ENCODE measurements at regions not wholly inside any gene's neighbourhood (a gene's known extent, or its start where the extent isn't known, plus 50 kb on each side); places are given as distances from the start of the nearest gene placed in this dataset.

- Histone ChIP-seq H3K9me3 (ENCODE audit: control insufficient read depth, low read depth, low read length) (no peaks in the 10 kb centered on the region), H3K27me3 (ENCODE audit: control insufficient read depth, extremely low read depth, insufficient read depth, low read length) (peaks cover 7% of the 10 kb centered on the region), H3K4me2 (ENCODE audit: control insufficient read depth, extremely low read depth, insufficient read depth, low read depth, low read length) (no peak overlapping the region), H3K4me1 (ENCODE audit: control insufficient read depth, extremely low read depth, insufficient read depth, low read length) (peaks cover 4% of the 10 kb centered on the region), H3K79me2 (ENCODE audit: control insufficient read depth, insufficient read depth, low read length) (no peaks in the 10 kb centered on the region), H3K27ac (ENCODE audit: control insufficient read depth, insufficient read depth, low read length) (no peak overlapping the region), H3K4me3 (ENCODE audit: control insufficient read depth in 2 of 3, extremely low read depth in 1 of 3, insufficient read depth in 2 of 3, low read depth in 1 of 3, low read length in 3 of 3) (no peak overlapping the region), H3K9ac (ENCODE audit: control insufficient read depth, extremely low read depth, insufficient read depth, low read length) (no peak overlapping the region), H4K20me1 (ENCODE audit: control insufficient read depth, extremely low read depth, insufficient read depth, low read length) (no peaks in the 10 kb centered on the region), H3K9me1 (ENCODE audit: control insufficient read depth, extremely low read depth, insufficient read depth, low read length) (no peaks in the 10 kb centered on the region), H2AFZ (ENCODE audit: control insufficient read depth, low read length) (no peak overlapping the region), H3K36me3 (ENCODE audit: control insufficient read depth in 2 of 2, extremely low read depth in 1 of 2, insufficient read depth in 2 of 2, low read length in 2 of 2) (no peaks in the 10 kb centered on the region)
- FAIRE-seq (no peak), DNase-seq (ENCODE audit: low read depth, low spot score) (no peak)
- no peak for TF ChIP-seq CTCF (optimal IDR thresholded peaks at IDR 0.05 in 1 of 3, IDR thresholded peaks at IDR 0.05 in 1 of 3, conservative IDR thresholded peaks at IDR 0.05 in 1 of 3; ENCODE audit: extremely low read depth in 1 of 3, insufficient read depth in 2 of 3, low read length in 3 of 3)
- no peak for TF ChIP-seq EZH2 (IDR thresholded peaks at IDR 0.05; ENCODE audit: low read length)
- dilution Hi-C loops (cut with MboI; ENCODE audit: extremely low pct_ligation_motif_present, low sequenced_read_pairs), result no loop called here
Measured at GRCh38 chr18:70462078-70462439, 173.2 kb downstream of the SOCS6 start.

GRCh38 chr18:70461323-70462077 is 172.7 kb downstream of the SOCS6 start:
- FAIRE-seq, result no peak
- dilution Hi-C loops (cut with MboI; ENCODE audit: extremely low pct_ligation_motif_present, low sequenced_read_pairs), result no loop called here

More at GRCh38 chr18:70461323-70462077, 172.7 kb downstream of the SOCS6 start:
- peaks cover 7% of the 10 kb centered on the region for H3K27me3 ChIP-seq (ENCODE audit: control insufficient read depth, extremely low read depth, insufficient read depth, low read length)
- H3K4me2 ChIP-seq (ENCODE audit: control insufficient read depth, extremely low read depth, insufficient read depth, low read depth, low read length), result no peak overlapping the region
- no peak overlapping the region for H3K4me3 ChIP-seq (ENCODE audit: control insufficient read depth in 2 of 3, extremely low read depth in 1 of 3, insufficient read depth in 2 of 3, low read depth in 1 of 3, low read length in 3 of 3)
- H3K9ac ChIP-seq (ENCODE audit: control insufficient read depth, extremely low read depth, insufficient read depth, low read length), result no peak overlapping the region
- H3K9me1 ChIP-seq (ENCODE audit: control insufficient read depth, extremely low read depth, insufficient read depth, low read length), result no peaks in the 10 kb centered on the region
- H4K20me1 ChIP-seq (ENCODE audit: control insufficient read depth, extremely low read depth, insufficient read depth, low read length), result no peaks in the 10 kb centered on the region
- no peak for DNase-seq (ENCODE audit: low read depth, low spot score)
- TF ChIP-seq CTCF (optimal IDR thresholded peaks at IDR 0.05 in 1 of 3, IDR thresholded peaks at IDR 0.05 in 1 of 3, conservative IDR thresholded peaks at IDR 0.05 in 1 of 3; ENCODE audit: extremely low read depth in 1 of 3, insufficient read depth in 2 of 3, low read length in 3 of 3) (no peak), EZH2 (IDR thresholded peaks at IDR 0.05; ENCODE audit: low read length) (no peak)
- no peaks in the 10 kb centered on the region for H3K79me2 ChIP-seq (ENCODE audit: control insufficient read depth, insufficient read depth, low read length)
- H3K9me3 ChIP-seq (ENCODE audit: control insufficient read depth, low read depth, low read length), result no peaks in the 10 kb centered on the region
- H3K4me1 ChIP-seq (ENCODE audit: control insufficient read depth, extremely low read depth, insufficient read depth, low read length), result peaks cover 4% of the 10 kb centered on the region
- H3K36me3 ChIP-seq (ENCODE audit: control insufficient read depth in 2 of 2, extremely low read depth in 1 of 2, insufficient read depth in 2 of 2, low read length in 2 of 2), result no peaks in the 10 kb centered on the region
- no peak overlapping the region for H3K27ac ChIP-seq (ENCODE audit: control insufficient read depth, insufficient read depth, low read length)
- H2AFZ ChIP-seq (ENCODE audit: control insufficient read depth, low read length), result no peak overlapping the region
